SH-SY5Y (cell line): ENCODE measurements at regions not wholly inside any gene's neighbourhood (a gene's known extent, or its start where the extent isn't known, plus 50 kb on each side); places are given as distances from the start of the nearest gene placed in this dataset.

ENCODE experiments used
- GATA2 ChIP-seq: IDR thresholded peaks from 2 replicates; pipeline ENCODE4 v1.6.1; 2011; ENCODE audit warnings: mild to moderate bottlenecking, low read depth, low read length
- GATA3 ChIP-seq: IDR thresholded peaks from 2 replicates; pipeline ENCODE4 v1.6.1; 2011; ENCODE audit warnings: low read depth, mild to moderate bottlenecking, low read length, moderate library complexity

GRCh38 chr18:38427234-38427633 lies 861.6 kb upstream of the CELF4 start:
- TF ChIP-seq GATA3 = no peak
- no peak for TF ChIP-seq GATA2

GRCh38 chr18:38421872-38422615 lies 856.4 kb upstream of the CELF4 start:
- TF ChIP-seq GATA2 (no peak), GATA3 (no peak)

DNA sequence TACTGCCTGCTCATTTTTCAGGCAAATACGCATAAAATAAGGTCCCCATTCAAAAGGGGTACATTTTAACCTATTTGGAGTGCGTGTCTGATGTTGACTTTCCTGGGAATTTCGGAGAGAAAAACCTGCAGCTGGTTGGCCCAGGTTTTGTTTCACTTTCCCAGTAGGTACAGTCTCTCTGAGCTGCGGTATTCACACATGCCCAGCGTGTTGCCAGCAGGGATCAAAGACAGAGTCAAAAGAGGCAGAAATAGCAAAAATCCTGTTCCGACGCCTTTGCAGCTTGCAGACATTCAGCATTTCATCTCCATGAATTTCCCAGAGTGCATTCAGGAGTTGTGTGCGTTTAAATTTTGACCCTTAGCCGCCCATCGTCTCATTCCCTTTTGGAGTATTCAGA lies 855.4 kb upstream of the CELF4 start:
- TF ChIP-seq GATA3 = no peak
- TF ChIP-seq GATA2 = no peak

- no peak for TF ChIP-seq GATA3
- TF ChIP-seq GATA2 = no peak
Observed at GRCh38 chr18:38420611-38421010, 855.0 kb upstream of the CELF4 start.

DNA sequence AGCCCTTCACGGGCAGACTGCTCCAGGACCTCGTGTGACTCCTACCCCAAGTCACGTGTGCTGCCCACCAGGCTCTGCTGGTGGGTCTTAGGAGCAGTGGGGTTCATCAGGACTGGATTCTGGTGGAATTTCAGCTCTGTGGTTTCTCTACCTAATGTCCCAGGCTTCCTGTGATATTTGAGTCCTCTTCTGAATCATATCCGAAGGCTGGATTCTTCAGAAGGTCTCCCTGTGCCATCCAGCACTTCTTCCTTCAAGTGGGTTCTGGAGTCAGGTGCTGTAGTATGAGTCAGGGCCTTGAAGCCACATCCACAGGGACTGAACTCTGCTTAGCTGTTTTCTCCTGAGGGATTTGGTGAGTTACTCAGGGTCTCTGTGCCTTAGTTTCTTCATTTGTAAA lies 850.2 kb upstream of the CELF4 start:
- TF ChIP-seq GATA2 (no peak), GATA3 (no peak)

DNA sequence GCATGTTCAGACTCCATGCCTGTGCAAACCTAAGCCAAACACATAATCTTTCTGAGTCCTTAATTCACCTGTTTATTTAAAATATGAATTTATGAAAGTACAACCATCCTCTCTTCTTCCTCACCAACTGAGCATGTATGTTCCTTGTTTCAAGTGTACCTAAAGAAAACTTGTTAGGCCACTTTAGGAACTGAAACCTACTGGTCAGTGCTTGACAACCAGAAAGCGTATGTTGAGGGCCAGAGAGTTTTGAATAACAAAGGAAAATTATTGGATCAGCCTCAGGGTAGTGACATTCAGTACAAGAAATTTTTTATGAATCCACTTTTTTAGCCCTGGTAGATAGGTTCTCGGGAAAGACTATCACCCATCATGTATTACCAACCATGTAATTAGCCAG lies 847.6 kb upstream of the CELF4 start:
- TF ChIP-seq GATA2 (no peak), GATA3 (no peak)

DNA sequence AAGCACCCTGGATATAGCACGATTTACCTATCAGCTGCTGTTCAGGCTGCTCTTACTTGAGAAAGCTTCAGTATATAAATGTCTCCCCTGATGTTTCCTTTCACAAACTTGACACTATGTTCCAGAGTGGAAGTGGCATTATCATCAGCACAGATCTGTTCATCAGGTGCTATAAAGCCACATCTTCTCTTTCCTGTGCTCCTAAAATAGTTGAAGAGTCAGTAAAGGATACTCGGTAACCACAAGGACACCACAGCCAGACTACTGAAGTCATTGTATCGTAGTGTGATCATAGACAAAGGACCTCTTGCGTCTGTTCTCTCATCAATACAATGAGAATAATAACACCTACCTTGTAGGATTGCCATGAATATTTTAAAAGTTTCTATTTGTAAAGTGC lies 841.0 kb upstream of the CELF4 start:
- TF ChIP-seq GATA2 = no peak
- TF ChIP-seq GATA3 = no peak

DNA sequence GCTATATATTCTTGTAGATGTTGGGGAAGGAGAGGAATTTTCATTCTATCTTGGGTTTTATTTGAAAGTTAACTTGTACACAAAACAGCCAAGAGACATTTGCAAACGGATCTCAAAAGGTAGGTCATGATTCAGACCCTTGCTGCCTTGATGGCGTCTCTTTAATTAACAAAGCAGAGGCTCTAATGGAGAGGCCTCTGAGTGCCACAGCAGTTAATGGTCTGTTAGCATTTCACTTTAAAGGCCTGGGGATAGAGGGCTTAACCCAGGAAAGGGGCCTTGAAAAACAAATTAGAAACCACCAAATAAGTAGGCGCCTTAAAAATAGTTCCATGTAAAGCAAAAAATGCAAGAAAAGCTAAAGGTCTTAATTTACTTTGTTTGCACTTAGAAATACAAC lies 836.9 kb upstream of the CELF4 start:
- no peak for TF ChIP-seq GATA3

GRCh38 chr18:38397094-38397493 lies 831.5 kb upstream of the CELF4 start:
- no peak for TF ChIP-seq GATA2
- no peak for TF ChIP-seq GATA3

DNA sequence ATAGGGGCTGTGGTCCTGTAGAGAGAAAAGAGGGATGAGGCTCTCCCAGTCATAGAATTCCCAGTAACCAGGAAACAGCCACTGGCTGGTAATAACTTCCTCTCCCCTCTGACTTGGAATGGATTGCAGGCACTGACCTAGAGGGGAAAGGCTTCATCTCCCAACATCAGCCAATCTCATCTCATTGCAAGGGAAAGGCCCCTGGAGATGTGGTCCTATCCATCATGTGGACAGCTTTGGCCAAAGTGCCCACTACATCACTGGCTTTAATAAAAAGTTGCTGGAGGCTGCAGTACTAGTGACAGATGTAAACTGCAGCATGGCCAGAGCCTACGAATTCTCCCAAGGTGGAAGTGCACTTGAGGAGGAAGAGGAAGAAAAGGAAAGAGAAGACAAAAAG lies 820.5 kb upstream of the CELF4 start:
- TF ChIP-seq GATA2 (no peak), GATA3 (no peak)

DNA sequence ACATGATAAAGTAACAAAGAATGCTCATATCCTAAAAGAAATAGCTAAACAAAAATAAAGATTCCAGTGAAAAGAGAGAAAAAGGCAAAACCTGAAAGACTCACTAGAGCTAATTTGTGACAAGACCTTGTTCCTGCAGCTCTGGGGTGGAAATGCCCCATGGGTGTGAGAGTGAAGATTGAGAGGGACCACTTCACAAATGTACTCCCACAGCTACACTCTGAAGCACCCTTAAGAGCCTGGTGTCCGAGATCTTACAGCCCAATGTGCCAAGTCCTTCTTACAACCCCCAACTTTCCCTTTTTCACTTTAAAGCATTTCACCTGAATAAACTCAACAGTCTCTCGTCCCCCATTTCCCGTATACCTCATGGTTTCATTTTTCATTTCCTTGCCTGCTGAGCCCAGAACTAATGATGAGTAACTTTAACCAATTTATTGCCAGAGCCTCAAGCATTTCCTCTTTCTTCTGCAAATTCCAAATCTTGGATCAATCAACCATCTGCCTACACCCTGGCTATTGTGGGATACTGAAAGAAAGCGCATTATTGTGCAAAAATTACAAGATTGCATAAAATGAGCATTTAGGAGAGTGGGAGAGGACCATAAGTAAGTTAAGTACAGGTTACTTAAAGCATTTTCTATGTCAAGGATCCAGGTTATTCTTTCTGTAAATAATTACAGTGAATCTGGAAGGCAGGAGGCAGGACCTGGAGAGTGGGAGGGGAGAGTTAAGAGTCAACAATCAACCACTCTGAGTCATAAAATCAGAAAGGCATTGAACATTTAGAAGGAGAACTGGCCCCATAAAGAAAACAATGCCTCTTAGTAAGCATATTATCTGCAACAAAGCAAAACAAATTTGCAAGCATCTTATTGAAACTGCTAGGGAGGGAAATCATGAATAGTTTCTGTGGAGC lies 804.4 kb upstream of the CELF4 start:
- TF ChIP-seq GATA3 (no peak), GATA2 (no peak)

DNA sequence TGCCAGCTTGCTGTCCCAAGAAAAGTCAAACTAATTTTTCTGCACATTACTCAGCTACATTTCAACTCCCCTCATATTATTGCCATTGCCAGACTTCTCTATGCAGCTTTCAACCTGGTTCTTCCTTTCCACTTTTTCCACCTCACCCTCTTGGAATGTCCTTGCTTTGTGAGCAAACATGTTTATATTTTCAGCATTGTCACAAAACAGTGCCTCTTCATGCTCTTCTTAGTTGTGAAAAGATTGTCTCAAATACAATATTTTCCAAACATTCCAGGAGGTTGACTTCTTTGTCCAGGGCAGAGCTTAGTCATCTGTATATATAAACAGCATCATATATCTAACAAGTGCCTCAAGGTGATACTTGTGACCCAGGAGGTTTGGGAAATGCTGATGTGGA lies 803.3 kb upstream of the CELF4 start:
- TF ChIP-seq GATA3 = no peak
- no peak for TF ChIP-seq GATA2

DNA sequence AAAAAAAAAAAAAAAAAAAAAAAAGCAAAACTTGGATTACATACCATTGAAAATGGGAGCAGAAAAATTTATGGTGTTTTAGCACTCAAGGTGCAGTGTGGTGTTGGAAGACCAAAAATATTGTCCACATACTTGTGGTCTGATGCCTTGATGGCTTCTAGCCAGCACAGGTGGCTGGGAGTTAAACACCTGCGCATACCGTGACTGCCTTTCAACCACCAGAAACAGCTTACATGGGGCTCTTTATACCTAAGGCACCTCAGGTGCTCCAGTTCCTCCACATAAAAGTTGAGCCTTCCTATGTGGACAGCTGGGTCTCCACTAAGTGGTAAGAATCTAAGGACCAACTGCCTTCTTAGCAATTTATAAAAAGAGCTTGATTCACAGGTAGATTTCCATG lies 802.6 kb upstream of the CELF4 start:
- TF ChIP-seq GATA2 (no peak), GATA3 (no peak)

GRCh38 chr18:38367473-38367872 lies 801.9 kb upstream of the CELF4 start:
- TF ChIP-seq GATA2 (no peak), GATA3 (no peak)

DNA sequence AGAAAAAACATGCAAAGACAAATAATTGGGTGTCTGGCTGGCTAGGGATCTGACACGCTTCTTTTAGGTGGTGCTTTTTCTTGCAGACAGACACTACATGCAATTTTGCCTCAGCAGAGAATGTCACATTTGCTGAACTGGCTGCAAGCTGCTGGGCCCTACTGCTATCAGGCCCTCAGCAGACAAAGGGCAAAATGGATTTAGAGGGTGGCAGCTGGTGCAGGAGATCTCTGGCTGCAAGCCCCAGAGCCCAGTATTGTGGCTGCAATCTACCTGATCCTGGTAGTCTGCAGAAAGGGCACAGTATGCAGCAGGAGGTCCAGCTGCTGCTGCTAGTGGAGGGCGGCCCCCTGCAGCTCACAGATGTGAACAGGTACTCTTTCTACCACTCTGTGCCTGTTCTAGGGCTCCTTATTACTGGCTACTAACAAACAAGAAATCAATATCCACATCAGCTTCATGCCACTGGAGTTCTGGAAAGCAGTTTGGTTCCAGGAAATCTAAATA lies 796.7 kb upstream of the CELF4 start:
- no peak for TF ChIP-seq GATA2
- TF ChIP-seq GATA3 = no peak
